Stimulated activated CD8-positive, alpha-beta memory T cell treated with anti-CD3 and anti-CD28 coated beads, Interleukin-2, amount 100 ng/mL, for 1 hour (primary cell): ENCODE measurements at regions not wholly inside any gene's neighbourhood (a gene's known extent, or its start where the extent isn't known, plus 50 kb on each side); places are given as distances from the start of the nearest gene placed in this dataset.
"Not testable (repeated sequence)": the region's sequence is repeated elsewhere in the genome, so short reads cannot be mapped to it uniquely, and the experiment has no call there.

Experiments used
- DNase-seq, 2 donors: peaks; one replicate each; pipeline ENCODE4 v3.0.0-alpha.2; 2020; ENCODE audit warnings: low read depth in 2 of 2

GRCh38 chr17:64800987-64801386, 118.3 kb downstream of the LRRC37A3 start:
- DNase-seq, result not testable (repeated sequence)

- not testable (repeated sequence) for DNase-seq
Measured at GRCh38 chr17:64800361-64800895, 118.8 kb downstream of the LRRC37A3 start.

GRCh38 chr17:64799543-64800188, 119.6 kb downstream of the LRRC37A3 start:
- not testable (repeated sequence) for DNase-seq

GRCh38 chr17:64798961-64799360, 120.3 kb downstream of the LRRC37A3 start:
- DNase-seq, result not testable (repeated sequence)

- DNase-seq, result not testable (repeated sequence)
Measured at GRCh38 chr17:64798489-64798790, 120.8 kb downstream of the LRRC37A3 start.

- DNase-seq, result not testable (repeated sequence)
Measured at GRCh38 chr17:64797746-64798488, 121.4 kb downstream of the LRRC37A3 start.

GRCh38 chr17:64795342-64795741, 123.9 kb downstream of the LRRC37A3 start:
- DNase-seq, result not testable (repeated sequence)

GRCh38 chr17:64794548-64795274, 124.6 kb downstream of the LRRC37A3 start:
- DNase-seq, result not testable (repeated sequence)

- DNase-seq, result not testable (repeated sequence)
Measured at GRCh38 chr17:64794113-64794512, 125.2 kb downstream of the LRRC37A3 start.

GRCh38 chr17:64792793-64793575, 126.3 kb downstream of the LRRC37A3 start:
- not testable (repeated sequence) for DNase-seq

GRCh38 chr17:64792276-64792675, 127.0 kb downstream of the LRRC37A3 start:
- not testable (repeated sequence) for DNase-seq

GRCh38 chr17:64791691-64792090, 127.6 kb downstream of the LRRC37A3 start:
- DNase-seq, result not testable (repeated sequence)

GRCh38 chr17:64791226-64791625, 128.1 kb downstream of the LRRC37A3 start:
- not testable (repeated sequence) for DNase-seq

GRCh38 chr17:64790690-64791089, 128.6 kb upstream of the SMURF2 start:
- not testable (repeated sequence) for DNase-seq

- not testable (repeated sequence) for DNase-seq
Measured at GRCh38 chr17:64790193-64790592, 128.1 kb upstream of the SMURF2 start.

GRCh38 chr17:64789061-64789445, 126.9 kb upstream of the SMURF2 start:
- not testable (repeated sequence) for DNase-seq

- DNase-seq, result no peak
Measured at GRCh38 chr17:64788286-64789060, 126.4 kb upstream of the SMURF2 start.

- no peak for DNase-seq
Measured at GRCh38 chr17:64787921-64788271, 125.8 kb upstream of the SMURF2 start.

- DNase-seq, result no peak
Measured at GRCh38 chr17:64787255-64787920, 125.3 kb upstream of the SMURF2 start.

GRCh38 chr17:64786337-64786736, 124.2 kb upstream of the SMURF2 start:
- DNase-seq, result no peak
